Endothelial cell of umbilical vein (primary cell): ENCODE measurements at regions not wholly inside any gene's neighbourhood (a gene's known extent, or its start where the extent isn't known, plus 50 kb on each side); places are given as distances from the start of the nearest gene placed in this dataset.

ENCODE experiments used
- BruUV-seq: library from RNA; stranded (reverse); fragments of 400-500 nt; replicated peaks from 2 replicates; lab custom pipeline; 2021; lab: Mats Ljungman, UMichigan
- CTCF ChIA-PET: fragments of 300-600, 350-600 bp; sonication (Branson Sonifier 250); formaldehyde crosslinking; loops from one replicate; lab custom pipeline; 2021; ENCODE audit warnings: antibody characterized with exemption, inconsistent platforms; lab: Charles Lee
- POLR2A ChIA-PET: fragments of 300-600, 350-600 bp; sonication (Branson Sonifier 250); formaldehyde crosslinking; loops from one replicate; lab custom pipeline; 2021; ENCODE audit warnings: antibody characterized with exemption, inconsistent platforms; lab: Charles Lee
- DNase-seq: peaks from one replicate; pipeline ENCODE4 v3.0.0-alpha.2; 2011; ENCODE audit warnings: low read depth, low spot score
- FAIRE-seq: peaks from 2 replicates; lab custom pipeline; 2011; peaks lifted over from hg19 to GRCh38; lab: Jason Lieb, UNC
- H2AFZ ChIP-seq: 2 replicates; pipeline ENCODE4 v1.6.0; 2012; ENCODE audit warnings: low read depth, low read length, control low read depth, inconsistent platforms
- H3K27ac ChIP-seq: 2 replicates; pipeline ENCODE4 v1.5.1; 2011; ENCODE audit warnings: low read depth, mild to moderate bottlenecking, control low read depth, low read length, moderate library complexity; ENCODE audit not compliant: insufficient read depth
- H3K27me3 ChIP-seq, 2 experiments: 2 replicates each; pipeline versions ENCODE4 v1.6.0 to v1.6.1; 2011; ENCODE audit warnings: low read length in 2 of 2, mixed read lengths in 1 of 2; ENCODE audit not compliant: control insufficient read depth in 2 of 2, insufficient read depth in 2 of 2
- H3K36me3 ChIP-seq, 2 experiments: 2 replicates in 1 of 2; 3 replicates in 1 of 2; pipeline ENCODE4 v1.5.1; 2011; ENCODE audit warnings: low read length in 2 of 2, mild to moderate bottlenecking in 1 of 2, moderate library complexity in 1 of 2; ENCODE audit not compliant: control insufficient read depth in 2 of 2, insufficient read depth in 2 of 2; ENCODE audit errors: extremely low read depth in 1 of 2
- H3K4me1 ChIP-seq: 3 replicates; pipeline ENCODE4 v1.5.1; 2011; ENCODE audit warnings: mild to moderate bottlenecking, low read length; ENCODE audit not compliant: control insufficient read depth, insufficient read depth; ENCODE audit errors: extremely low read depth
- H3K4me2 ChIP-seq: 2 replicates; pipeline ENCODE4 v1.6.1; 2011; ENCODE audit warnings: low read length, control low read depth, mixed read lengths; ENCODE audit not compliant: insufficient read depth
- H3K4me3 ChIP-seq, 3 experiments: fragments of 200-600 bp in 1 of 3; sonication (generic), shearing (Covaris generic) in 1 of 3; replicated peaks in 1 of 3; 2 replicates each; pipeline ENCODE4 v1.5.1; 2011 to 2016; ENCODE audit warnings: control low read depth in 3 of 3, low read length in 3 of 3, mild to moderate bottlenecking in 2 of 3, inconsistent platforms in 1 of 3, low read depth in 1 of 3, moderate library complexity in 1 of 3; ENCODE audit not compliant: insufficient read depth in 1 of 3
- H3K79me2 ChIP-seq: 2 replicates; pipeline ENCODE4 v1.6.0; 2012; ENCODE audit warnings: low read length, inconsistent platforms; ENCODE audit not compliant: control insufficient read depth, insufficient read depth
- H3K9ac ChIP-seq: replicated peaks from 2 replicates; pipeline ENCODE3; 2011; ENCODE audit warnings: low read length, control low read depth; ENCODE audit not compliant: insufficient read depth; ENCODE audit errors: extremely low read depth
- H3K9me1 ChIP-seq: replicated peaks from 3 replicates; pipeline ENCODE4 v1.6.0; 2011; ENCODE audit warnings: mild to moderate bottlenecking, low read length; ENCODE audit not compliant: control insufficient read depth, insufficient read depth; ENCODE audit errors: extremely low read depth
- H3K9me3 ChIP-seq: replicated peaks from 2 replicates; pipeline ENCODE4 v1.5.1; 2012; ENCODE audit warnings: low read length, inconsistent platforms; ENCODE audit not compliant: control insufficient read depth, insufficient read depth
- H4K20me1 ChIP-seq: replicated peaks from 2 replicates; pipeline ENCODE3; 2011; ENCODE audit warnings: mild to moderate bottlenecking, low read length; ENCODE audit not compliant: control insufficient read depth, insufficient read depth; ENCODE audit errors: extremely low read depth
- CTCF ChIP-seq, 2 donors: IDR thresholded peaks; 1 replicate in 1 of 2; 2 replicates in 1 of 2; pipeline ENCODE4 v1.5.1; 2011; ENCODE audit warnings: low read length in 2 of 2, mild to moderate bottlenecking in 2 of 2, moderate library complexity in 2 of 2, control low read depth in 1 of 2, inconsistent platforms in 1 of 2, low read depth in 1 of 2; ENCODE audit not compliant: insufficient read depth in 1 of 2; ENCODE audit errors: extremely low read depth in 1 of 2
- EZH2 ChIP-seq: IDR thresholded peaks from 2 replicates; pipeline ENCODE4 v1.6.1; 2012; ENCODE audit warnings: borderline replicate concordance, low read depth, mild to moderate bottlenecking, moderate library complexity, low read length, inconsistent platforms; ENCODE audit not compliant: severe bottlenecking
- FOS ChIP-seq: IDR thresholded peaks from 2 replicates; pipeline ENCODE4 v1.6.1; 2011; ENCODE audit warnings: mild to moderate bottlenecking, low read length, moderate library complexity, borderline replicate concordance; ENCODE audit not compliant: insufficient read depth
- JUN ChIP-seq: IDR thresholded peaks from 2 replicates; pipeline ENCODE4 v1.6.1; 2011; ENCODE audit warnings: borderline replicate concordance, low read depth; ENCODE audit not compliant: insufficient read length, insufficient read depth
- MYC ChIP-seq: IDR thresholded peaks from one replicate; pipeline ENCODE4 v1.6.1; 2011; ENCODE audit warnings: mild to moderate bottlenecking, low read depth, low read length
- POLR2AphosphoS5 ChIP-seq: IDR thresholded peaks from 2 replicates; pipeline ENCODE4 v1.6.1; 2012; ENCODE audit warnings: low read depth, mild to moderate bottlenecking, control low read depth, low read length, moderate library complexity; ENCODE audit not compliant: insufficient read depth
- dilution Hi-C: fragments of 300-500 bp; cut with MboI; formaldehyde crosslinking; loops from one replicate; pipeline ENCODE4 v1.15.0; 2019; ENCODE audit warnings: low sequenced_read_pairs; ENCODE audit not compliant: extremely low pct_ligation_motif_present
- intact Hi-C: fragments of 100-400 bp; cut with micrococcal nuclease; formaldehyde crosslinking; loops from one replicate; pipeline ENCODE4 v1.10.0; 2022

- no TSS peak for BruUV-seq
- H4K20me1 ChIP-seq = no peaks in the 10 kb centered on the region
- no peak for DNase-seq
- TF ChIP-seq JUN = no peak
- TF ChIP-seq MYC = no peak
- TF ChIP-seq POLR2AphosphoS5 = no peak
- TF ChIP-seq CTCF (IDR thresholded peaks at IDR 0.05; ENCODE audit: extremely low read depth in 1 of 2, insufficient read depth in 1 of 2, low read depth in 1 of 2, low read length in 2 of 2) = no peak
- no peak overlapping the region for H3K9ac ChIP-seq
- intact Hi-C loops (no loop called here), dilution Hi-C loops (no loop called here)
- FAIRE-seq = no peak
- H2AFZ ChIP-seq = no peak overlapping the region
- H3K27ac ChIP-seq = no peak overlapping the region
- H3K27me3 ChIP-seq = no peaks in the 10 kb centered on the region
- H3K79me2 ChIP-seq = no peaks in the 10 kb centered on the region
- POLR2A ChIA-PET = no interaction called here
- CTCF ChIA-PET = interaction anchor here (1.2 kb wide), 1 partner anchor 8 kb away, joined by 3 read pairs; no protein-coding TSS in a partner anchor
- H3K36me3 ChIP-seq = no peaks in the 10 kb centered on the region
- no peaks in the 10 kb centered on the region for H3K9me1 ChIP-seq
- no peaks in the 10 kb centered on the region for H3K9me3 ChIP-seq
- no peak overlapping the region for H3K4me3 ChIP-seq
- H3K4me2 ChIP-seq = no peak overlapping the region
- H3K4me1 ChIP-seq = no peaks in the 10 kb centered on the region
Measured at GRCh38 chr18:71287268-71287667, 998.4 kb downstream of the SOCS6 start.

GRCh38 chr18:71252351-71252865 is 963.6 kb downstream of the SOCS6 start:
- Histone ChIP-seq H3K27me3 (no peaks in the 10 kb centered on the region), H4K20me1 (no peaks in the 10 kb centered on the region), H3K27ac (no peak overlapping the region), H3K4me2 (no peak overlapping the region), H3K9me3 (no peaks in the 10 kb centered on the region), H3K4me1 (peaks cover 16% of the 10 kb centered on the region), H3K9me1 (no peaks in the 10 kb centered on the region), H3K9ac (no peak overlapping the region), H3K4me3 (no peak overlapping the region), H3K79me2 (no peaks in the 10 kb centered on the region), H2AFZ (peak overlapping the region; percentile 68), H3K36me3 (no peaks in the 10 kb centered on the region)
- FAIRE-seq (no peak), DNase-seq (peak; percentile 41)
- ChIA-PET CTCF (no interaction called here), POLR2A (no interaction called here)
- BruUV-seq = no TSS peak
- dilution Hi-C loops = no loop called here
- TF ChIP-seq FOS = peak; percentile 47
- no peak for TF ChIP-seq EZH2
- intact Hi-C loops = no loop called here
